ENCODE measurements at regions not wholly inside any gene's neighbourhood (a gene's known extent, or its start where the extent isn't known, plus 50 kb on each side); places are given as distances from the start of the nearest gene placed in this dataset.

DNA sequence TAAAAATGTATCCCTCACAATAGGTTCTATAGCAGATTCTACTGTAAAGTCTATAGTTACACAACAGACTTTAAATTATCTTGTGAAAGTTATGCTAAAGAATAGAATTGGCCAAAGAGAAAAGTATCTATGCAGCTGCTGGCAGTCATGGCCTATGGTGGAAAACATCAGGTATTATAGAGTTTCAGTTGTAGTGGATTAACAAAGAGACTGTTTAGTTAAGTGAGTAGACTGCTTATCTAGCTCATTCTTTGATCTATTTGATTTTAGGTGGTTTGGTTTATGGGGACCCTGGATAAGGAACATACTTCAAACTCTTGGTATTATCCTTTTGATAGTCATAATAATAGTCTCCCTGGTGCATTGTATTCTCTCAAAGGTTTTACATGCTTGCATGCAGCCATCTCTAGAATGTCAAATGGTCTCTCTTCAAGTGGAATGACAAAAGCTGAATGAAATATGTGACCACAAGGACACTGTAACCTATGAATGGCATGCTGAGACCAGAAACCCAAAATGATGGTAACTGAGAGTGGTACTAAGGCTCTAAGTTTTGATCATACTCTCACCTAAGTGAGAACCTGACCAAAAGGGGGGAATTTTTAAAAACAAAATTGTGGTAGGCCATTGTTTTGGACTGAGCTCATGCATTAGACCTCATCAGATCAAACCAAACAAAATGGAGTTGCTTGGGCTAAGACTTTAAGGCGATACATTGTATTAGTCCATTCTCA, 54.9 kb upstream of the NAMPT start:
- DNase-seq, result no peak
- no peak for ATAC-seq
- Histone ChIP-seq H3K9me3 (peaks cover 0 to 11% (median 2%) of the 10 kb centered on the region in 4 donors), H3K27ac (no peak overlapping the region), H3K36me3 (no peaks in the 10 kb centered on the region), H3K4me3 (no peak overlapping the region), H3K4me1 (no peaks in the 10 kb centered on the region), H3K27me3 (no peaks in the 10 kb centered on the region)
- intact Hi-C loops (cut with DNase I), result no loop called here
- TF ChIP-seq, protein P1, sequence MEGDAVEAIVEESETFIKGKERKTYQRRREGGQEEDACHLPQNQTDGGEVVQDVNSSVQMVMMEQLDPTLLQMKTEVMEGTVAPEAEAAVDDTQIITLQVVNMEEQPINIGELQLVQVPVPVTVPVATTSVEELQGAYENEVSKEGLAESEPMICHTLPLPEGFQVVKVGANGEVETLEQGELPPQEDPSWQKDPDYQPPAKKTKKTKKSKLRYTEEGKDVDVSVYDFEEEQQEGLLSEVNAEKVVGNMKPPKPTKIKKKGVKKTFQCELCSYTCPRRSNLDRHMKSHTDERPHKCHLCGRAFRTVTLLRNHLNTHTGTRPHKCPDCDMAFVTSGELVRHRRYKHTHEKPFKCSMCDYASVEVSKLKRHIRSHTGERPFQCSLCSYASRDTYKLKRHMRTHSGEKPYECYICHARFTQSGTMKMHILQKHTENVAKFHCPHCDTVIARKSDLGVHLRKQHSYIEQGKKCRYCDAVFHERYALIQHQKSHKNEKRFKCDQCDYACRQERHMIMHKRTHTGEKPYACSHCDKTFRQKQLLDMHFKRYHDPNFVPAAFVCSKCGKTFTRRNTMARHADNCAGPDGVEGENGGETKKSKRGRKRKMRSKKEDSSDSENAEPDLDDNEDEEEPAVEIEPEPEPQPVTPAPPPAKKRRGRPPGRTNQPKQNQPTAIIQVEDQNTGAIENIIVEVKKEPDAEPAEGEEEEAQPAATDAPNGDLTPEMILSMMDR (IDR thresholded peaks at IDR 0.05), result no peak
- no peak for TF ChIP-seq POLR2A (IDR thresholded peaks at IDR 0.05)
- WGBS (ENCODE audit: insufficient coverage, low coverage, low lambda C conversion rate, missing lambda C conversion rate), result no CpG with 5 or more reads among the region's 1 CpG

DNA sequence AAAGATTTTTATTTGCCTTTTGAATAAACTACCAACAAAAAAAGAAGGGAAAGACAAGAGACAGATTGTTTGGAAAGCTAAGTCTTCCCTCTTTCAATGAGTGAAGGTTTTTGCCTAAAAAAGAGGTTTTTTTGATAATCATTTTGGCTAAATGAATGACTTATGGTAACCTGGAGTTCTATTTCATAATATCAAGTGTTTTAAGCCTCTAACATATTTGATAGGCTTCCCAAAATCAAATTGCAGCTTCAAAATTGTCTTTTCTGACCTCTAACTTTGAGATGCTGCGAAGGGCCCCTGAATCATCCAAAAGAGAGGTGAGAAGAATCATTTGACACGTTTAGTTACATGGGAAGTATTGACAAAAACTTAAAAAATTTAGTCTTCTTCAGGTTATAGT, 53.0 kb upstream of the NAMPT start:
- intact Hi-C loops (cut with DNase I), result no loop called here
- Histone ChIP-seq H3K36me3 (no peaks in the 10 kb centered on the region), H3K4me3 (no peak overlapping the region), H3K27me3 (no peaks in the 10 kb centered on the region), H3K9me3 (peaks cover 0 to 11% (median 2%) of the 10 kb centered on the region in 4 donors), H3K27ac (no peak overlapping the region), H3K4me1 (no peaks in the 10 kb centered on the region)
- 49% methylated on average over 2 of the region's 2 CpGs for WGBS (ENCODE audit: insufficient coverage, low coverage, low lambda C conversion rate, missing lambda C conversion rate)
- DNase-seq, result no peak
- no peak for ATAC-seq
- TF ChIP-seq, protein P1 (IDR thresholded peaks at IDR 0.05), result no peak

DNA sequence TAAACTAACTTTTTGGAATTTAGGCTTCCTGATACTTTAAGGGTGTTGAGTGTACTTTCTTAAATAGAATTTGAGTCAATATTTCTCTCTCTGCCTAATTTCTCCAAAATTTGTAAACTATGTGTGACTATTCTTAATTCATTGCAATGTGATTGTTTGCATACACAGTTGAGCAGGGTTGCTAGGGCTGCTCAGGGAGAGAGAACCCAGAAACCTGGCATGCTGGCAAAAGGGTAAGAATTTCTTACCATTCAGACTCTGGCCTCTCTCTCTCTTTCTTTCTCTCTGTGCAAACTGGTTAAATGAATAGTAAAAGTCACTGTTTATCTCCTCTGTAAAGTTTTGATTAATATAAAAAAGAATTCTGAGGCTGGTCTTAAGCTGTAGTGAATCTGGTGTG, 51.0 kb upstream of the NAMPT start:
- intact Hi-C loops (cut with DNase I), result no loop called here
- DNase-seq (no peak), ATAC-seq (no peak)
- peaks cover 0 to 11% (median 2%) of the 10 kb centered on the region in 4 donors for H3K9me3 ChIP-seq
- no peaks in the 10 kb centered on the region for H3K27me3 ChIP-seq
- no peaks in the 10 kb centered on the region for H3K4me1 ChIP-seq
- no peak overlapping the region for H3K27ac ChIP-seq
- no peak overlapping the region for H3K4me3 ChIP-seq
- no peaks in the 10 kb centered on the region for H3K36me3 ChIP-seq
- no peak for TF ChIP-seq POLR2A (IDR thresholded peaks at IDR 0.05)
- TF ChIP-seq, protein P1 (IDR thresholded peaks at IDR 0.05), result no peak
